ENCODE measurements at regions not wholly inside any gene's neighbourhood (a gene's known extent, or its start where the extent isn't known, plus 50 kb on each side); places are given as distances from the start of the nearest gene placed in this dataset.

GRCh38 chr21:36647279-36648093 is 51.4 kb upstream of the SIM2 start:
- TF ChIP-seq EZH2phosphoT487 (IDR thresholded peaks at IDR 0.05; ENCODE audit: unreplicated experiment) = no peak
- TF ChIP-seq, protein P1, sequence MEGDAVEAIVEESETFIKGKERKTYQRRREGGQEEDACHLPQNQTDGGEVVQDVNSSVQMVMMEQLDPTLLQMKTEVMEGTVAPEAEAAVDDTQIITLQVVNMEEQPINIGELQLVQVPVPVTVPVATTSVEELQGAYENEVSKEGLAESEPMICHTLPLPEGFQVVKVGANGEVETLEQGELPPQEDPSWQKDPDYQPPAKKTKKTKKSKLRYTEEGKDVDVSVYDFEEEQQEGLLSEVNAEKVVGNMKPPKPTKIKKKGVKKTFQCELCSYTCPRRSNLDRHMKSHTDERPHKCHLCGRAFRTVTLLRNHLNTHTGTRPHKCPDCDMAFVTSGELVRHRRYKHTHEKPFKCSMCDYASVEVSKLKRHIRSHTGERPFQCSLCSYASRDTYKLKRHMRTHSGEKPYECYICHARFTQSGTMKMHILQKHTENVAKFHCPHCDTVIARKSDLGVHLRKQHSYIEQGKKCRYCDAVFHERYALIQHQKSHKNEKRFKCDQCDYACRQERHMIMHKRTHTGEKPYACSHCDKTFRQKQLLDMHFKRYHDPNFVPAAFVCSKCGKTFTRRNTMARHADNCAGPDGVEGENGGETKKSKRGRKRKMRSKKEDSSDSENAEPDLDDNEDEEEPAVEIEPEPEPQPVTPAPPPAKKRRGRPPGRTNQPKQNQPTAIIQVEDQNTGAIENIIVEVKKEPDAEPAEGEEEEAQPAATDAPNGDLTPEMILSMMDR (conservative IDR thresholded peaks at IDR 0.05; ENCODE audit: low read depth in 2 of 2) = no peak
- TF ChIP-seq POLR2AphosphoS5 (IDR thresholded peaks at IDR 0.05; ENCODE audit: low read depth) = no peak
- TF ChIP-seq EZH2 (IDR thresholded peaks at IDR 0.05; ENCODE audit: low read depth, unreplicated experiment) = no peak
- no peak for TF ChIP-seq CREB1 (CRISPR knock-in tag; IDR thresholded peaks at IDR 0.05; ENCODE audit: low read depth)
- no peak for TF ChIP-seq JUNB (IDR thresholded peaks at IDR 0.05; ENCODE audit: unreplicated experiment)
- TF ChIP-seq, protein P2, sequence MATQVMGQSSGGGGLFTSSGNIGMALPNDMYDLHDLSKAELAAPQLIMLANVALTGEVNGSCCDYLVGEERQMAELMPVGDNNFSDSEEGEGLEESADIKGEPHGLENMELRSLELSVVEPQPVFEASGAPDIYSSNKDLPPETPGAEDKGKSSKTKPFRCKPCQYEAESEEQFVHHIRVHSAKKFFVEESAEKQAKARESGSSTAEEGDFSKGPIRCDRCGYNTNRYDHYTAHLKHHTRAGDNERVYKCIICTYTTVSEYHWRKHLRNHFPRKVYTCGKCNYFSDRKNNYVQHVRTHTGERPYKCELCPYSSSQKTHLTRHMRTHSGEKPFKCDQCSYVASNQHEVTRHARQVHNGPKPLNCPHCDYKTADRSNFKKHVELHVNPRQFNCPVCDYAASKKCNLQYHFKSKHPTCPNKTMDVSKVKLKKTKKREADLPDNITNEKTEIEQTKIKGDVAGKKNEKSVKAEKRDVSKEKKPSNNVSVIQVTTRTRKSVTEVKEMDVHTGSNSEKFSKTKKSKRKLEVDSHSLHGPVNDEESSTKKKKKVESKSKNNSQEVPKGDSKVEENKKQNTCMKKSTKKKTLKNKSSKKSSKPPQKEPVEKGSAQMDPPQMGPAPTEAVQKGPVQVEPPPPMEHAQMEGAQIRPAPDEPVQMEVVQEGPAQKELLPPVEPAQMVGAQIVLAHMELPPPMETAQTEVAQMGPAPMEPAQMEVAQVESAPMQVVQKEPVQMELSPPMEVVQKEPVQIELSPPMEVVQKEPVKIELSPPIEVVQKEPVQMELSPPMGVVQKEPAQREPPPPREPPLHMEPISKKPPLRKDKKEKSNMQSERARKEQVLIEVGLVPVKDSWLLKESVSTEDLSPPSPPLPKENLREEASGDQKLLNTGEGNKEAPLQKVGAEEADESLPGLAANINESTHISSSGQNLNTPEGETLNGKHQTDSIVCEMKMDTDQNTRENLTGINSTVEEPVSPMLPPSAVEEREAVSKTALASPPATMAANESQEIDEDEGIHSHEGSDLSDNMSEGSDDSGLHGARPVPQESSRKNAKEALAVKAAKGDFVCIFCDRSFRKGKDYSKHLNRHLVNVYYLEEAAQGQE (IDR thresholded peaks at IDR 0.05; ENCODE audit: unreplicated experiment) = no peak
- TF ChIP-seq ZNF331 (CRISPR knock-in tag; IDR thresholded peaks at IDR 0.05; ENCODE audit: low read depth) = no peak
- no peak for TF ChIP-seq ZNF114 (CRISPR knock-in tag; IDR thresholded peaks at IDR 0.05)
- TF ChIP-seq STAT1 (IDR thresholded peaks at IDR 0.05; ENCODE audit: unreplicated experiment) = no peak
- TF ChIP-seq ETS1 (IDR thresholded peaks at IDR 0.05) = peak; percentile 66; the same call in 1 of the 2 replicates
- TF ChIP-seq NANOG (IDR thresholded peaks at IDR 0.05; ENCODE audit: borderline replicate concordance) = no peak
- no peak for TF ChIP-seq ZNF462 (CRISPR knock-in tag; IDR thresholded peaks at IDR 0.05)
